ENCODE measurements at regions not wholly inside any gene's neighbourhood (a gene's known extent, or its start where the extent isn't known, plus 50 kb on each side); places are given as distances from the start of the nearest gene placed in this dataset.

GRCh38 chr9:107756091-107756490 lies 266.5 kb upstream of the KLF4 start:
- H3K4me3 ChIP-seq: no peak overlapping the region
- no peak for TF ChIP-seq CTCF (IDR thresholded peaks at IDR 0.05)
- TF ChIP-seq POLR2AphosphoS5 (IDR thresholded peaks at IDR 0.05): no peak
- no peak for TF ChIP-seq EP300 (IDR thresholded peaks at IDR 0.05)
- TF ChIP-seq POLR2A (IDR thresholded peaks at IDR 0.05): no peak
- no peak for DNase-seq
- peaks cover 0 to 13% (median 12%) of the 10 kb centered on the region in 4 donors for H3K4me1 ChIP-seq
- H3K9me3 ChIP-seq: no peaks in the 10 kb centered on the region
- no peak overlapping the region for H3K27ac ChIP-seq
- H3K36me3 ChIP-seq: no peaks in the 10 kb centered on the region
- 98 to 99% methylated on average over 1 of the region's 1 CpG for WGBS, 2 donors
- intact Hi-C loops (cut with DNase I): no loop called here
- H3K27me3 ChIP-seq: no peaks in the 10 kb centered on the region

GRCh38 chr9:107755246-107755645 lies 265.7 kb upstream of the KLF4 start:
- H3K27me3 ChIP-seq: no peaks in the 10 kb centered on the region
- TF ChIP-seq CTCF (IDR thresholded peaks at IDR 0.05) (no peak), EP300 (IDR thresholded peaks at IDR 0.05) (no peak), POLR2AphosphoS5 (IDR thresholded peaks at IDR 0.05) (peak in 1 of 4 donors; percentile 35), POLR2A (IDR thresholded peaks at IDR 0.05) (no peak)
- intact Hi-C loops (cut with DNase I): no loop called here
- H3K4me1 ChIP-seq: peaks cover 0 to 22% (median 19%) of the 10 kb centered on the region in 4 donors
- H3K4me3 ChIP-seq: no peak overlapping the region
- H3K9me3 ChIP-seq: no peaks in the 10 kb centered on the region
- H3K36me3 ChIP-seq: no peaks in the 10 kb centered on the region
- H3K27ac ChIP-seq: peak overlapping the region in 1 of 4 donors; percentile 36
- DNase-seq: no peak
- 12 to 41% methylated on average over 4 of the region's 4 CpGs for WGBS, 2 donors

GRCh38 chr9:107751567-107752210 lies 262.1 kb upstream of the KLF4 start:
- Histone ChIP-seq H3K36me3 (no peaks in the 10 kb centered on the region), H3K27me3 (no peaks in the 10 kb centered on the region), H3K9me3 (no peaks in the 10 kb centered on the region), H3K4me1 (peaks cover 0 to 36% (median 34%) of the 10 kb centered on the region in 4 donors), H3K4me3 (no peak overlapping the region), H3K27ac (peak overlapping the region; percentile 75 to 88 (median 83))
- DNase-seq: no peak
- WGBS, 2 donors: 12 to 48% methylated on average over 5 of the region's 5 CpGs
- no peak for TF ChIP-seq CTCF (IDR thresholded peaks at IDR 0.05)
- TF ChIP-seq POLR2AphosphoS5 (IDR thresholded peaks at IDR 0.05): peak in 1 of 4 donors; percentile 75
- no peak for TF ChIP-seq POLR2A (IDR thresholded peaks at IDR 0.05)
- intact Hi-C loops (cut with DNase I): loop anchor here (1.0 to 5.0 kb wide), 5 partner anchors 19 to 521 kb away; no protein-coding TSS in a partner anchor

GRCh38 chr9:107750741-107751566 lies 261.4 kb upstream of the KLF4 start:
- peak; percentile 96 for DNase-seq
- intact Hi-C loops (cut with DNase I): loop anchor here (1.0 to 5.0 kb wide), 6 partner anchors 18 to 521 kb away; no protein-coding TSS in a partner anchor
- TF ChIP-seq EP300 (IDR thresholded peaks at IDR 0.05): peak in 3 of 4 donors; percentile 16 to 65 (median 57)
- TF ChIP-seq CTCF (IDR thresholded peaks at IDR 0.05): no peak
- TF ChIP-seq POLR2A (IDR thresholded peaks at IDR 0.05): no peak
- TF ChIP-seq POLR2AphosphoS5 (IDR thresholded peaks at IDR 0.05): peak; percentile 75 to 85 (median 78)
- Histone ChIP-seq H3K36me3 (no peaks in the 10 kb centered on the region), H3K27me3 (no peaks in the 10 kb centered on the region), H3K4me1 (peaks cover 0 to 36% (median 34%) of the 10 kb centered on the region in 4 donors), H3K9me3 (no peaks in the 10 kb centered on the region), H3K27ac (peak overlapping the region; percentile 75 to 88 (median 83)), H3K4me3 (no peak overlapping the region)
- 56 to 62% methylated on average over 8 of the region's 8 CpGs for WGBS, 2 donors
